ENCODE measurements at regions not wholly inside any gene's neighbourhood (a gene's known extent, or its start where the extent isn't known, plus 50 kb on each side); places are given as distances from the start of the nearest gene placed in this dataset.

GRCh38 chr7:116329686-116330503 is 119.6 kb downstream of the TES start:
- H3K4me3 ChIP-seq (ENCODE audit: low read depth, low read length) = no peak overlapping the region
- DNase-seq (ENCODE audit: low read depth) = no peak
- no peak for TF ChIP-seq CTCF (IDR thresholded peaks at IDR 0.05; ENCODE audit: low read depth, low read length, missing control alignments)

GRCh38 chr7:116331020-116331419 is 120.7 kb downstream of the TES start:
- H3K4me3 ChIP-seq (ENCODE audit: low read depth, low read length) = no peak overlapping the region
- DNase-seq (ENCODE audit: low read depth) = no peak
- TF ChIP-seq CTCF (IDR thresholded peaks at IDR 0.05; ENCODE audit: low read depth, low read length, missing control alignments) = no peak

- DNase-seq (ENCODE audit: low read depth) = no peak
- TF ChIP-seq CTCF (IDR thresholded peaks at IDR 0.05; ENCODE audit: low read depth, low read length, missing control alignments) = no peak
- H3K4me3 ChIP-seq (ENCODE audit: low read depth, low read length) = no peak overlapping the region
These were observed 122.4 kb downstream of the TES start for GRCh38 chr7:116332766-116333165.

- no peak for TF ChIP-seq CTCF (IDR thresholded peaks at IDR 0.05; ENCODE audit: low read depth, low read length, missing control alignments)
- no peak for DNase-seq (ENCODE audit: low read depth)
- H3K4me3 ChIP-seq (ENCODE audit: low read depth, low read length) = no peak overlapping the region
These were observed 124.2 kb downstream of the TES start for GRCh38 chr7:116334555-116334954.

- no peak overlapping the region for H3K4me3 ChIP-seq (ENCODE audit: low read depth, low read length)
- TF ChIP-seq CTCF (IDR thresholded peaks at IDR 0.05; ENCODE audit: low read depth, low read length, missing control alignments) = no peak
- DNase-seq (ENCODE audit: low read depth) = no peak
These were observed 126.7 kb downstream of the TES start for GRCh38 chr7:116337018-116337417.

- no peak overlapping the region for H3K4me3 ChIP-seq (ENCODE audit: low read depth, low read length)
- TF ChIP-seq CTCF (IDR thresholded peaks at IDR 0.05; ENCODE audit: low read depth, low read length, missing control alignments) = no peak
- DNase-seq (ENCODE audit: low read depth) = no peak
These were observed 127.5 kb downstream of the TES start for GRCh38 chr7:116337800-116338199.

DNA sequence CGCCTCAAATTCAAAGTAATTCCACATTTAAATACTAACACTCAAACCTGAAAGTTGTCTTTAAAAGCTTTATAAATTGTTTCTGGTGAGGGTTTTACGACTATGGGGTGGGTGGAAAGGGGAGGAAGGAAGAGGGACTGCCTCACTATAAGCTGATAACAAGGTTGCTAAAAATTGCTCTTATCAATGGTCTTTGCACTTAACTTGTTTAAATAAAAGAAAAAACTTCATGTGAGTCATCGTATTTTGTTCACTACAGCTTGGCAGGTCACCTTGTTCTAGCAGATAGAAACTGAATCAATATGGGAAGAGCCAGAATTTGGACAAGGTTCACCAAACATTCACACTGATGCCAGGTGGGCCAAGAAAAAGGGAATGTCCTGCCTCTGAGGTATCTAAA is 129.2 kb downstream of the TES start:
- no peak overlapping the region for H3K4me3 ChIP-seq (ENCODE audit: low read depth, low read length)
- no peak for TF ChIP-seq CTCF (IDR thresholded peaks at IDR 0.05; ENCODE audit: low read depth, low read length, missing control alignments)
- DNase-seq (ENCODE audit: low read depth) = no peak
